ENCODE measurements at regions not wholly inside any gene's neighbourhood (a gene's known extent, or its start where the extent isn't known, plus 50 kb on each side); places are given as distances from the start of the nearest gene placed in this dataset.

- no peak for DNase-seq
- ATAC-seq (ENCODE audit: low FRiP score) = no peak
- 89 to 92% methylated on average over 3 of the region's 3 CpGs for WGBS, 2 donors
- no peak overlapping the region for H3K27ac ChIP-seq (ENCODE audit: low read depth in 1 of 2, low read length in 2 of 2)
- intact Hi-C loops (cut with DNase I) = no loop called here
- no peaks in the 10 kb centered on the region for H3K36me3 ChIP-seq (ENCODE audit: control insufficient read depth in 1 of 2, insufficient read depth in 2 of 2, low read length in 1 of 2)
- no peaks in the 10 kb centered on the region for H3K27me3 ChIP-seq (ENCODE audit: control insufficient read depth in 1 of 2, insufficient read depth in 2 of 2, low read length in 1 of 2)
- H3K4me1 ChIP-seq (ENCODE audit: control insufficient read depth in 1 of 2, insufficient read depth in 2 of 2, low read length in 2 of 2) = no peaks in the 10 kb centered on the region
- no peaks in the 10 kb centered on the region for H3K9me3 ChIP-seq (ENCODE audit: control insufficient read depth, low read length)
- no peak overlapping the region for H3K4me3 ChIP-seq (ENCODE audit: low read length in 2 of 2)
Measured at GRCh38 chr10:83212632-83213334, 926.5 kb upstream of the GHITM start.

DNA sequence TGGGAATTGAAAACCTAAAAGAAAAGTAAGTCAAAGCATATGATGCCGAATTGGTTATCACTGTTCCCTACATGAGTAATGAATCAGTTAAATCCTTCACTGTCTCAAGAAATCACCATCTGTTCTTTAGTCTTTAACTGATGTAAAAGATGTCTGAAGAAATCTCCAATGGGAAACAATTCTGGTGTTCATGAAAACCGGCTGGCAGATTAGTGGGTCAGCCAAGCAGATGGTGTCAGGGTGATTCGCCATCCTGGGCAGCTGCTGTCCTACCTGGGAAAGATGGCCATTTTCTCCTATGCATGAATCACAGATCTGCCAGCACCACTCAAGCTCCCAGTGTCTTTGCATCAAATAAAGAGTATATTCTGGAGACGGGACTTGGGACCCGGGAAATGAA, 925.2 kb upstream of the GHITM start:
- no peak for DNase-seq

GRCh38 chr10:83218205-83218604, 921.1 kb upstream of the GHITM start:
- no peaks in the 10 kb centered on the region for H3K9me3 ChIP-seq (ENCODE audit: control insufficient read depth, low read length)
- intact Hi-C loops (cut with DNase I) = no loop called here
- H3K4me1 ChIP-seq (ENCODE audit: control insufficient read depth in 1 of 2, insufficient read depth in 2 of 2, low read length in 2 of 2) = no peaks in the 10 kb centered on the region
- no peaks in the 10 kb centered on the region for H3K27me3 ChIP-seq (ENCODE audit: control insufficient read depth in 1 of 2, insufficient read depth in 2 of 2, low read length in 1 of 2)
- no peak overlapping the region for H3K27ac ChIP-seq (ENCODE audit: low read depth in 1 of 2, low read length in 2 of 2)
- ATAC-seq (ENCODE audit: low FRiP score) = no peak
- H3K4me3 ChIP-seq (ENCODE audit: low read length in 2 of 2) = no peak overlapping the region
- 86 to 93% methylated on average over 5 of the region's 5 CpGs for WGBS, 2 donors
- no peak for DNase-seq
- H3K36me3 ChIP-seq (ENCODE audit: control insufficient read depth in 1 of 2, insufficient read depth in 2 of 2, low read length in 1 of 2) = no peaks in the 10 kb centered on the region

More for the DNA sequence above, 925.2 kb upstream of the GHITM start:
- Histone ChIP-seq H3K4me3 (ENCODE audit: low read length in 2 of 2) (no peak overlapping the region), H3K9me3 (ENCODE audit: control insufficient read depth, low read length) (no peaks in the 10 kb centered on the region), H3K27me3 (ENCODE audit: control insufficient read depth in 1 of 2, insufficient read depth in 2 of 2, low read length in 1 of 2) (no peaks in the 10 kb centered on the region), H3K4me1 (ENCODE audit: control insufficient read depth in 1 of 2, insufficient read depth in 2 of 2, low read length in 2 of 2) (no peaks in the 10 kb centered on the region), H3K27ac (ENCODE audit: low read depth in 1 of 2, low read length in 2 of 2) (no peak overlapping the region), H3K36me3 (ENCODE audit: control insufficient read depth in 1 of 2, insufficient read depth in 2 of 2, low read length in 1 of 2) (no peaks in the 10 kb centered on the region)
- ATAC-seq (ENCODE audit: low FRiP score) = no peak
- WGBS, 2 donors = 77 to 79% methylated on average over 5 of the region's 5 CpGs
- intact Hi-C loops (cut with DNase I) = no loop called here

- intact Hi-C loops (cut with DNase I) = no loop called here
- DNase-seq (no peak), ATAC-seq (ENCODE audit: low FRiP score) (no peak)
- 93 to 95% methylated on average over 6 of the region's 6 CpGs for WGBS, 2 donors
- Histone ChIP-seq H3K36me3 (ENCODE audit: control insufficient read depth in 1 of 2, insufficient read depth in 2 of 2, low read length in 1 of 2) (no peaks in the 10 kb centered on the region), H3K27me3 (ENCODE audit: control insufficient read depth in 1 of 2, insufficient read depth in 2 of 2, low read length in 1 of 2) (no peaks in the 10 kb centered on the region), H3K4me1 (ENCODE audit: control insufficient read depth in 1 of 2, insufficient read depth in 2 of 2, low read length in 2 of 2) (no peaks in the 10 kb centered on the region), H3K9me3 (ENCODE audit: control insufficient read depth, low read length) (no peaks in the 10 kb centered on the region), H3K27ac (ENCODE audit: low read depth in 1 of 2, low read length in 2 of 2) (no peak overlapping the region), H3K4me3 (ENCODE audit: low read length in 2 of 2) (no peak overlapping the region)
Measured at GRCh38 chr10:83222300-83222699, 917.0 kb upstream of the GHITM start.

DNA sequence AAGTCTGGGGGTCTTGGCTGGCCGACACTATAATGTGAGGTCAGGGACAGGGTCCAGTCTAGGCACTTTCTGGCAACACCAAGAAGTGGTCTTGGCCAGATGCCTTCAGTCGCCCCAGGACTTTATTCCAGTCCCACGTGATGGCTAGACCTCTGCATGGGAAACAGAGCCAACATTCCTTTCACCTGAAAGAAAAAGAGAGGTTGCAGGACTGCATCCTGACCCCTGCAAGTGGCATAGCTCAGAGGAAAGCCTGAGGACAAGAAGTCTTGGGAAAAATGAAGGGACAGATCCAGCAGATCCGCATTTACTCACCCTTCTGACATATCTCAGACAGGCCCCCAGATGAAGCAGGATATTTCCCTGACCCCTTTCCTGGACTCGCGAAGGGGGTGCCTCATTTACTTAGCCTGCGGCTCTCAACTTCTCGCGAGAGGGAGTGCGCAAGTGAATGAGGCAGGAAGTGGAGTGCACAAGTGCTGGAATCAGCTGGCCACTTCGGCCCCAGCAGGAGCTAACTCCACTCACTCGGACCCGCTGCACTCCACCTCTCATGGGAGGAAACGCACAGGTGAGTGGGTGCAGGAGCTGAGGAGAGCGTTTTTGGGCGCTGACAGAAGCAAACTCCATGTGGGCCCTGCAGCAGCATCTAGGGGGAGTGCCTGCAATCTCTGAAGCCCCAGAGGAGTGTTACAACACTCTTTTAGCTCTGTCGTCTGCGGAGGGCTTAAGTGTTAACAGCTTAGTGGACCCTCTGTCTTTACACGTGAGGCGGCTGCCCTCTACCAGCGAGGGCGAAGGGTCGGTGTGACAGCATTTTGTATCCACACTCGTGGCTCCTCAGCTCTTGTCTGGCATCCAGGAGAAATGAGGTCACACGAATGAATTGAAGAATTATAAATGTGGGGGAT, 916.2 kb upstream of the GHITM start:
- 77 to 81% methylated on average over 25 of the region's 25 CpGs for WGBS, 2 donors
- no peaks in the 10 kb centered on the region for H3K4me1 ChIP-seq (ENCODE audit: control insufficient read depth in 1 of 2, insufficient read depth in 2 of 2, low read length in 2 of 2)
- intact Hi-C loops (cut with DNase I) = no loop called here
- no peak overlapping the region for H3K4me3 ChIP-seq (ENCODE audit: low read length in 2 of 2)
- no peaks in the 10 kb centered on the region for H3K36me3 ChIP-seq (ENCODE audit: control insufficient read depth in 1 of 2, insufficient read depth in 2 of 2, low read length in 1 of 2)
- no peak for ATAC-seq (ENCODE audit: low FRiP score)
- H3K27ac ChIP-seq (ENCODE audit: low read depth in 1 of 2, low read length in 2 of 2) = no peak overlapping the region
- no peaks in the 10 kb centered on the region for H3K27me3 ChIP-seq (ENCODE audit: control insufficient read depth in 1 of 2, insufficient read depth in 2 of 2, low read length in 1 of 2)
- DNase-seq = no peak
- H3K9me3 ChIP-seq (ENCODE audit: control insufficient read depth, low read length) = no peaks in the 10 kb centered on the region

DNA sequence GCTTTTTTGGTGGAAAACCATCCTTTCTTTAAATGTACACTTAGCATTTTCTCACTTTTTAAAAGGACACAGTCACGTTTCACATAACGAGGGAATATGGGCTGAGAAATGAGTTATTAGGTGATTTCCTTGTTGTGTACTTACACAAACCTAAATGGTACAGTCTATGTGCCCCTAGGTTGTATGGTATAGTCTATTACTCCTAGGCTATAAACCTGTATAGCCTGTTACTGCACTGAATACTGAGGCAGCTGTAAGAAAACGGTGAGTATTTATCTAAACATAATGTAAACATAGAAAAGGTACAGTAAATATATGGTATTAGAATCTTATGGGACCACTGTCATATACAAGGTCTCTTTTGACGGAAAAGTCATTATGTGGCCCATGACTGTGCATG, 913.5 kb upstream of the GHITM start:
- Histone ChIP-seq H3K36me3 (ENCODE audit: control insufficient read depth in 1 of 2, insufficient read depth in 2 of 2, low read length in 1 of 2) (no peaks in the 10 kb centered on the region), H3K4me3 (ENCODE audit: low read length in 2 of 2) (no peak overlapping the region), H3K4me1 (ENCODE audit: control insufficient read depth in 1 of 2, insufficient read depth in 2 of 2, low read length in 2 of 2) (no peaks in the 10 kb centered on the region), H3K27me3 (ENCODE audit: control insufficient read depth in 1 of 2, insufficient read depth in 2 of 2, low read length in 1 of 2) (no peaks in the 10 kb centered on the region), H3K27ac (ENCODE audit: low read depth in 1 of 2, low read length in 2 of 2) (no peak overlapping the region), H3K9me3 (ENCODE audit: control insufficient read depth, low read length) (no peaks in the 10 kb centered on the region)
- DNase-seq (no peak), ATAC-seq (ENCODE audit: low FRiP score) (no peak)
- intact Hi-C loops (cut with DNase I) = no loop called here
- 84 to 85% methylated on average over 4 of the region's 4 CpGs for WGBS, 2 donors

DNA sequence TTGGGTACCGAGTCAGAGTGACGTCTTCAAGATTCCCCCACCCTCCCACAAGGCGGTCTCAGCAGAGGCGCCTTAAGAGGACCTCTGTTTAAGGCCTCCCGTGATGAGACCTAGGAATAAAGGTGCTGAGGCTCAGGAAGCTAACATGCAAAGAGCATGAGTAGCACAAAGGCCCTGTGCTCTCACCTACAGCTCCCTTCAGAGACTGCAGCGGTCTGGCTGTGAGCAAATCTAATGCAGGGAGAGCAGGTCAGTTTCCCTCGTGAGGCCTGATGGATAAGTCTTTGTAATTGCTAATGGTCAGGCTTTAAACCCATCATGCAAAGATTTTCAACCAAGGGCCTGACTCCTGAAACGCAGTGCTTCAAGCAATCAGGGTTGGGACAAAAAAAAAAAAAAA, 909.3 kb upstream of the GHITM start:
- Histone ChIP-seq H3K27me3 (ENCODE audit: control insufficient read depth in 1 of 2, insufficient read depth in 2 of 2, low read length in 1 of 2) (no peaks in the 10 kb centered on the region), H3K27ac (ENCODE audit: low read depth in 1 of 2, low read length in 2 of 2) (no peak overlapping the region), H3K36me3 (ENCODE audit: control insufficient read depth in 1 of 2, insufficient read depth in 2 of 2, low read length in 1 of 2) (no peaks in the 10 kb centered on the region), H3K4me3 (ENCODE audit: low read length in 2 of 2) (no peak overlapping the region), H3K4me1 (ENCODE audit: control insufficient read depth in 1 of 2, insufficient read depth in 2 of 2, low read length in 2 of 2) (no peaks in the 10 kb centered on the region), H3K9me3 (ENCODE audit: control insufficient read depth, low read length) (no peaks in the 10 kb centered on the region)
- DNase-seq (no peak), ATAC-seq (ENCODE audit: low FRiP score) (no peak)
- intact Hi-C loops (cut with DNase I) = no loop called here
- 88 to 92% methylated on average over 8 of the region's 8 CpGs for WGBS, 2 donors

GRCh38 chr10:83233691-83234090, 905.6 kb upstream of the GHITM start:
- Histone ChIP-seq H3K4me3 (ENCODE audit: low read length in 2 of 2) (no peak overlapping the region), H3K36me3 (ENCODE audit: control insufficient read depth in 1 of 2, insufficient read depth in 2 of 2, low read length in 1 of 2) (no peaks in the 10 kb centered on the region), H3K27ac (ENCODE audit: low read depth in 1 of 2, low read length in 2 of 2) (no peak overlapping the region), H3K4me1 (ENCODE audit: control insufficient read depth in 1 of 2, insufficient read depth in 2 of 2, low read length in 2 of 2) (no peaks in the 10 kb centered on the region), H3K27me3 (ENCODE audit: control insufficient read depth in 1 of 2, insufficient read depth in 2 of 2, low read length in 1 of 2) (no peaks in the 10 kb centered on the region), H3K9me3 (ENCODE audit: control insufficient read depth, low read length) (no peaks in the 10 kb centered on the region)
- intact Hi-C loops (cut with DNase I) = no loop called here
- WGBS, 2 donors = 92 to 97% methylated on average over 1 of the region's 1 CpG
- ATAC-seq (ENCODE audit: low FRiP score) = no peak
- no peak for DNase-seq

Data from aorta (tissue), 5 donors.